ENCODE measurements at regions not wholly inside any gene's neighbourhood (a gene's known extent, or its start where the extent isn't known, plus 50 kb on each side); places are given as distances from the start of the nearest gene placed in this dataset.

GRCh38 chr2:40646642-40647041 is 194.8 kb upstream of the SLC8A1 start:
- no peak overlapping the region for H3K27ac ChIP-seq
- TF ChIP-seq CTCF (conservative IDR thresholded peaks at IDR 0.05): no peak

- no peak overlapping the region for H3K27ac ChIP-seq
- TF ChIP-seq CTCF (conservative IDR thresholded peaks at IDR 0.05): no peak
These were observed 200.3 kb upstream of the SLC8A1 start for GRCh38 chr2:40652155-40652554.

- no peak overlapping the region for H3K27ac ChIP-seq
- no peak for TF ChIP-seq CTCF (conservative IDR thresholded peaks at IDR 0.05)
These were observed 201.9 kb upstream of the SLC8A1 start for GRCh38 chr2:40653829-40654228.

DNA sequence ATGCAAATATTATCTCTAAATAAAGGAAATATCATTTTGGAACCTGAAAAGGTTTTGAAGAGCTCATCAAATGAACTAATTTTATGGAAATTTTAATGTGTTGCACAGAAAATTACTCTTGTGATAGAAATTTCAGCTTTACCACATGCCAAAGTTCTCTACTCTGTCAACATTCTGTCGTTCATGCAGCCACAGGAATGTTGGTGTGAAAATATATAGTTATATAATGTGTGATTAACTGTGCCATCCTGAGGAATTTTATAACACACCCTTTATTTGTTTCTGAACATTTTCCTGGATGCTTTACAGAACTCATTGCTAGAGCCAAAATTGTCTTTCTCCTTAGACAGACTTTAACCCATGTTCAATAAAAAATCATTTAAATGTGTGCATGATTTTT is 202.5 kb upstream of the SLC8A1 start:
- no peak for TF ChIP-seq CTCF (conservative IDR thresholded peaks at IDR 0.05)
- no peak overlapping the region for H3K27ac ChIP-seq

- H3K27ac ChIP-seq: no peak overlapping the region
- no peak for TF ChIP-seq CTCF (conservative IDR thresholded peaks at IDR 0.05)
These were observed 207.1 kb upstream of the SLC8A1 start for GRCh38 chr2:40658941-40659340.

DNA sequence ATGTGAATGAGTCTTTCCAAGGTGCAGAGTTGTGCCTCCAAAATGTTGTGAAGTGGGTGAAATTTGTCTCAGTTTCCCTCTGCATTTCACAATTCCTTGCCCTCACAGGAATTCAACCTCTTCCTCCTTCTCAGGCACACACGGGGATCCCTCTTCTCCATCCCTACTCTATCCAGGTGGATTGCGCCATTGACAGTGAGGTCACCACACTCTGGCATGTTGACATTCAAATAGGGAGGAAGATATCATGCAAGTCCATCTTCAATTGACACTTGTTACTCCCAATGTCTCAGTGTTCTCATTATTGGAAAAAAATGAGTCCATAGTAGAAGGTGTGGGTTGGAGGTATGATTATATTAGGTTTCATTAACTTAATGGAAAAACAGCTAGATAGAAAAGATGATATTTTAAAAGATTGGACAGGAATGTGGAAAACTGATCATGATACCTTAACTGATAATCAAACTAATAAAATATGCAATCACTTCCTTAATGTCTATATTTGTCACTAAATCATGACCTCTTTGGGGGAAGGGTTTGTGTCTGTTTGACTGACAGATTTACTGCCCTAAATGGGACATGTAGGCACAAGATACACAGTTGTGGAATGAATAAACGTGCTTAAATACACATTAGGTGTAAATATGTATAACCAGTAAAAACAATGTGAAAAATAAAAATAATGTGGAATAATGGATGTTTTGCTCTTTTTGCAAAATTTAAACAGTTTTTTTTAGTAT is 213.8 kb upstream of the SLC8A1 start:
- no peak overlapping the region for H3K27ac ChIP-seq
- no peak for TF ChIP-seq CTCF (conservative IDR thresholded peaks at IDR 0.05)

DNA sequence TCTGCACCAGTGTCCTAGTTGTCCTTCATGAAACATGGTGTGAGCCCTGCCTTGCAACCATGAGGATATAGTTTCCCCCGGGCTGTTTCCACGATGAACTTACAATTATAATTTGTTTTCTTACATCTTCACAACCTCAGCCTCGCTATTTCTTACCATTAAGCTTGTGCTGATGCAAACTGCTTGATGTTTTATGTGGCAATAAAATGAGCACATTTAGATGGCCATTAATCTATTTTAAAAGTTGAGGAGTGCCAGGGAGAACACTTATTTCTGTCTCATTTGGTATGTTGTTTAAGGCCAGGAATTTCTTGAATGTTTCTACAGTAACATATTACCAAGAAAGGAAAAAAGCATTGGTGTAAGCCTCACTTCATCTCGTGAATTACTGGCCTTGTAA is 214.5 kb upstream of the SLC8A1 start:
- TF ChIP-seq CTCF (conservative IDR thresholded peaks at IDR 0.05): no peak
- H3K27ac ChIP-seq: no peak overlapping the region

All from VCaP (cell line).